HEK293T (cell line): ENCODE measurements at regions not wholly inside any gene's neighbourhood (a gene's known extent, or its start where the extent isn't known, plus 50 kb on each side); places are given as distances from the start of the nearest gene placed in this dataset.

ENCODE experiments used
- CTCF ChIA-PET: fragments of 350-600 bp; formaldehyde crosslinking; extraction: SDS; loops from one replicate; lab custom pipeline; 2021; ENCODE audit warnings: antibody characterized with exemption, inconsistent platforms; lab: Yijun Ruan, JAX
- POLR2A ChIA-PET: fragments of 350-600 bp; formaldehyde crosslinking; extraction: SDS; loops from one replicate; lab custom pipeline; 2020; ENCODE audit warnings: antibody characterized with exemption, inconsistent platforms; lab: Yijun Ruan, JAX
- DNase-seq: peaks from one replicate; pipeline ENCODE4 v3.0.0; 2012; ENCODE audit warnings: mixed read lengths; ENCODE audit errors: extremely low spot score
- ARNT ChIP-seq: fragments of 450-650 bp; IDR thresholded peaks from 2 replicates; pipeline ENCODE4 v1.6.1; 2017; ENCODE audit warnings: mild to moderate bottlenecking
- BHLHE40 ChIP-seq: fragments of 450-650 bp; IDR thresholded peaks from 2 replicates; pipeline ENCODE4 v1.6.1; 2016; ENCODE audit warnings: mild to moderate bottlenecking, moderate library complexity, borderline replicate concordance
- CTBP1 ChIP-seq: fragments of 450-650 bp; IDR thresholded peaks from 2 replicates; pipeline ENCODE4 v1.6.1; 2016; ENCODE audit warnings: borderline replicate concordance
- ELF4 ChIP-seq: fragments of 450-650 bp; IDR thresholded peaks from 2 replicates; pipeline ENCODE4 v1.6.1; 2017; ENCODE audit warnings: antibody characterized with exemption
- FOXA1 ChIP-seq: fragments of 450-650 bp; IDR thresholded peaks from 2 replicates; pipeline ENCODE4 v1.6.1; 2016; ENCODE audit warnings: mild to moderate bottlenecking
- FOXK2 ChIP-seq: fragments of 450-650 bp; IDR thresholded peaks from 2 replicates; pipeline ENCODE4 v1.6.1; 2016; ENCODE audit warnings: mild to moderate bottlenecking
- FOXM1 ChIP-seq: fragments of 450-650 bp; IDR thresholded peaks from 2 replicates; pipeline ENCODE4 v1.6.1; 2017; ENCODE audit warnings: mild to moderate bottlenecking, borderline replicate concordance
- HDGF ChIP-seq: fragments of 450-650 bp; IDR thresholded peaks from 2 replicates; pipeline ENCODE4 v1.6.1; 2017; ENCODE audit warnings: antibody characterized with exemption, borderline replicate concordance
- L3MBTL2 ChIP-seq: fragments of 450-650 bp; conservative IDR thresholded peaks from 2 replicates; pipeline ENCODE4 v1.6.1; 2016; ENCODE audit warnings: mild to moderate bottlenecking
- LEF1 ChIP-seq: fragments of 450-650 bp; IDR thresholded peaks from 2 replicates; pipeline ENCODE4 v1.6.1; 2017; ENCODE audit warnings: mild to moderate bottlenecking, borderline replicate concordance
- NFRKB ChIP-seq: fragments of 450-650 bp; IDR thresholded peaks from 2 replicates; pipeline ENCODE4 v1.6.1; 2016; ENCODE audit warnings: mild to moderate bottlenecking, moderate library complexity
- SP1 ChIP-seq: fragments of 450-650 bp; IDR thresholded peaks from 2 replicates; pipeline ENCODE4 v1.6.1; 2017
- SUZ12 ChIP-seq: fragments of 450-650 bp; IDR thresholded peaks from 2 replicates; pipeline ENCODE4 v1.6.1; 2016; ENCODE audit warnings: mild to moderate bottlenecking
- TARDBP ChIP-seq: fragments of 450-650 bp; IDR thresholded peaks from 2 replicates; pipeline ENCODE4 v1.6.1; 2016
- ZNF384 ChIP-seq: fragments of 450-650 bp; IDR thresholded peaks from 2 replicates; pipeline ENCODE4 v1.6.1; 2016
- TF ChIP-seq, protein P1 (sequence below): fragments of 450-650 bp; IDR thresholded peaks from 2 replicates; pipeline ENCODE4 v1.6.1; 2016

DNA sequence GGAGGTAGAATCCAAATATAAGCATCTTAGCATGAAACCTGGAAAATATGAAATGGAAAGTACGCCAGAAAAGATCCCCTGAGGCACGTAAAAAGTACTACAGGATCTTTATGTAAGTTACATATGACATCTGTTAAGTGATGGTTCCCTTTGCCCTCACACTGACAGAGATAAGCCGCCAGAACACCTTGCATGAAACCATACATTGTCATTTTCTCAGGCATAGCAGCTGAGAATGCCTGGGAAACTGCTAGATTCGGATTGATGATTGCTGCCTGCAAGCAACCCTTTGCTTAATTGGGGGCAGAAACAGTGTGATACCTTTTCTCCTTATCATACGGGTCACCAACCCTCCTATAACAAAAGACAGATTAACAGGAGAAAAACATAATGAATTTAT lies 826.6 kb upstream of the LRRN3 start:
- TF ChIP-seq L3MBTL2, result no peak
- TF ChIP-seq CTBP1, result no peak
- no peak for TF ChIP-seq ELF4
- TF ChIP-seq FOXK2, result no peak
- TF ChIP-seq LEF1, result no peak
- no peak for TF ChIP-seq NFRKB
- no peak for TF ChIP-seq FOXA1
- TF ChIP-seq SP1, result no peak
- no peak for TF ChIP-seq ZNF384
- TF ChIP-seq BHLHE40, result no peak
- no peak for TF ChIP-seq HDGF
- no peak for TF ChIP-seq SUZ12
- TF ChIP-seq, protein P1, sequence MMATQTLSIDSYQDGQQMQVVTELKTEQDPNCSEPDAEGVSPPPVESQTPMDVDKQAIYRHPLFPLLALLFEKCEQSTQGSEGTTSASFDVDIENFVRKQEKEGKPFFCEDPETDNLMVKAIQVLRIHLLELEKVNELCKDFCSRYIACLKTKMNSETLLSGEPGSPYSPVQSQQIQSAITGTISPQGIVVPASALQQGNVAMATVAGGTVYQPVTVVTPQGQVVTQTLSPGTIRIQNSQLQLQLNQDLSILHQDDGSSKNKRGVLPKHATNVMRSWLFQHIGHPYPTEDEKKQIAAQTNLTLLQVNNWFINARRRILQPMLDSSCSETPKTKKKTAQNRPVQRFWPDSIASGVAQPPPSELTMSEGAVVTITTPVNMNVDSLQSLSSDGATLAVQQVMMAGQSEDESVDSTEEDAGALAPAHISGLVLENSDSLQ, result no peak
- no peak for TF ChIP-seq TARDBP
- TF ChIP-seq ARNT, result no peak
- no peak for TF ChIP-seq FOXM1
- POLR2A ChIA-PET, result no interaction called here
- CTCF ChIA-PET, result no interaction called here
- DNase-seq, result no peak

DNA sequence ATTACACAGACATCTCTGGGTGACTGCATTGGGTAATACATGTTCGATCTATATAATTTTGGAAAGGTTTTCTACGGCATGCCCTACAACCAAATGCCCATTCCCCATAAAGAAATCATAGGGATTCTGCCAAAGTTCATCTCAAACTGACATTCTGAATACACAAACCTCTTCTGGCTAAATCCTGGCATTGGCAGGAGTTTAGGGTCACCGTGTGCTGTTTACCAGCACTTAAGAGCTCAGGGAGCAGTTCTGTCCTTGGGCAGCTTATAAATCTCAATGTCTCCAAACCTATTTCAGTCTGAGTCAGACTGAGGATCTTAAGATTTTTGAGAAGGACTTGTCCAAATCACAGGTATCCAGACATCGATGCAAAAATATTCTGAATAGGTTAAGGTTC lies 809.6 kb upstream of the LRRN3 start:
- POLR2A ChIA-PET, result no interaction called here
- CTCF ChIA-PET, result no interaction called here
- TF ChIP-seq FOXA1 (no peak), ELF4 (no peak), SUZ12 (no peak), FOXM1 (no peak), NFRKB (no peak), SP1 (no peak), CTBP1 (no peak), TARDBP (no peak), BHLHE40 (no peak), ARNT (no peak), FOXK2 (no peak), LEF1 (no peak)
- TF ChIP-seq, protein P1, result no peak
- no peak for DNase-seq

DNA sequence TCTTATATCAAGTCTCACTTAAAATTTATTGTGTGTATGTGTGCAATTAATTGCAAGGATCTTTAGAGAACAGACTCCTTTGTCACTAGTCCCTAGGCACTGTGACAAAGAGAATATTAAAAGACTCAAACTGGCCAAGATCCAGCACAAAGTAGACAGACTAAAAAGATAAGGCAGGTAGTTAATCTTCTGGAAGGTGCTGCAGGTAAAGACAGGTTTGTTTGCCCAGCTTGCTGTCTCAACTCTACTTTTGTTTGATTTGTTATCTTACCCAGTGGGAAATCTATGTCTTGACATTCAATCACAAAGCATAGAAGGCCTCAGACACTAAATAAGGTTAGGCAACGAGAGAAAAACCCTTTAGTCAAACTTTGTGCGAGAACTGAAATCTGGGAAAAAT lies 807.9 kb upstream of the LRRN3 start:
- DNase-seq, result no peak
- CTCF ChIA-PET, result no interaction called here
- TF ChIP-seq ELF4 (no peak), FOXK2 (no peak), FOXA1 (no peak), L3MBTL2 (no peak), TARDBP (no peak), SP1 (no peak), BHLHE40 (no peak), FOXM1 (no peak), LEF1 (no peak), ZNF384 (no peak), HDGF (no peak), ARNT (no peak)
- TF ChIP-seq, protein P1, result no peak
- POLR2A ChIA-PET, result no interaction called here

DNA sequence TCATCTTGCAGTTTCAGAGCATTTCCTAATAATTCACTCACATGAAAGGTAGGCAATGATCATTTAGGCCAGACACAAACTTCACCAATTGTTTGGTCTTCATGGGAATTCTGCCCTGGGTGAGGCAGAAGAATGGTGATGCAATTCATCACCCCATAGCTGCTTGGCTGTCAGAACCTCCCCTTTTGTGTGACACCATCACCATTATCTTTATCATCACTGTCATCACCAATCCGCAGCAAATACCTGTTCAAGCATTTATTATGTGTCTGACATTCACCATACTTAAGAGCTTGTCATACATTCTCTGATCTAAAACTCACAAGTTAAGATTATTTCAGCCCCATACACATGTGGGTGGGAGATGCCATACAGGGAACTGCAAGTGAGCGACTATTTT lies 799.5 kb upstream of the LRRN3 start:
- no peak for DNase-seq
- TF ChIP-seq ELF4 (no peak), NFRKB (no peak), SUZ12 (no peak), FOXM1 (no peak)
- ChIA-PET POLR2A (no interaction called here), CTCF (no interaction called here)

DNA sequence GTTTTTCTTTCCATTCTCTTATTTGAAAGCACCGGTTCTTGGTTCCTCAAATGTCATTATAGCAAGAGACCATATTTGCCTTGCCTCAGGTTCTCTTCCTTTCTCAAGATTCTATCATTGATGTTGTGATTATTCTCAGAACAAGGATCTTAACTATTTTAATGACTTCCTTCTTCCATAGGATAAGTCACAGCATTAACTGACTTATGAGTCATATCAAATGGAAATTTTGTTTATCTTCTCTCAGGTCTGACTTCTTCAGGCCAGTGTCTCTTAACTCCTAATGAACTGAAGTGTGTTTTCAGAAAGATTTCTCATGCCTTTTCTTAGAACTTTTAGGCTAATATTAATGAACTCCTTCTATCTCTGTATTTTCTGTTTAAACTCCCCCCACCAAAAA lies 794.6 kb upstream of the LRRN3 start:
- no peak for DNase-seq
- TF ChIP-seq SP1, result no peak
- TF ChIP-seq FOXM1, result no peak
- no peak for TF ChIP-seq ZNF384

DNA sequence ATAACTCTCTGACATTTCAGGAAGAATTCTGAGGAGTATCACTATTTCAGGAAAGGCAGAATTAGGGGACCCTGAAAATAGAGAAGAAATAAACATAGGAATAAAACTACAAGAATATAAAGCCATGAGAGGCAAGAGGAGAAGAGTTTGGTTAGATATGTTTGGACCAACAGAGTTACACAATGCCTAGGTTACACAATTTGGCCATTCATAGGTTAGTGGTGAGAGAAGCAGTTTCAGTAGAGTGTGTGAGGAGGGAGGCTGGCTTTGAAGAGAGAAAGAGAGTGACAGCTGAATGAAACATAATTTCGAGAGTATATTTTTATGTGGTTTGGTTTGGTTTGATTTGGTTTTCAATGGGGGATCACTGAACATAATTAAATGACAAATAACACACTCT lies 783.2 kb upstream of the LRRN3 start:
- ChIA-PET POLR2A (no interaction called here), CTCF (no interaction called here)
- TF ChIP-seq ELF4, result no peak
- no peak for TF ChIP-seq FOXK2
- TF ChIP-seq SP1, result no peak
- no peak for TF ChIP-seq L3MBTL2
- TF ChIP-seq NFRKB, result no peak
- no peak for TF ChIP-seq SUZ12
- no peak for TF ChIP-seq LEF1
- no peak for TF ChIP-seq ARNT
- no peak for TF ChIP-seq CTBP1
- no peak for TF ChIP-seq ZNF384
- TF ChIP-seq TARDBP, result no peak
- TF ChIP-seq HDGF, result no peak
- no peak for TF ChIP-seq BHLHE40
- TF ChIP-seq FOXM1, result no peak
- no peak for TF ChIP-seq FOXA1
- TF ChIP-seq, protein P1, result no peak
- no peak for DNase-seq

More for the DNA sequence above, 794.6 kb upstream of the LRRN3 start:
- ChIA-PET CTCF (no interaction called here), POLR2A (no interaction called here)
